ENCODE measurements at regions not wholly inside any gene's neighbourhood (a gene's known extent, or its start where the extent isn't known, plus 50 kb on each side); places are given as distances from the start of the nearest gene placed in this dataset.
"Not testable (repeated sequence)": the region's sequence is repeated elsewhere in the genome, so short reads cannot be mapped to it uniquely, and the experiment has no call there.

DNA sequence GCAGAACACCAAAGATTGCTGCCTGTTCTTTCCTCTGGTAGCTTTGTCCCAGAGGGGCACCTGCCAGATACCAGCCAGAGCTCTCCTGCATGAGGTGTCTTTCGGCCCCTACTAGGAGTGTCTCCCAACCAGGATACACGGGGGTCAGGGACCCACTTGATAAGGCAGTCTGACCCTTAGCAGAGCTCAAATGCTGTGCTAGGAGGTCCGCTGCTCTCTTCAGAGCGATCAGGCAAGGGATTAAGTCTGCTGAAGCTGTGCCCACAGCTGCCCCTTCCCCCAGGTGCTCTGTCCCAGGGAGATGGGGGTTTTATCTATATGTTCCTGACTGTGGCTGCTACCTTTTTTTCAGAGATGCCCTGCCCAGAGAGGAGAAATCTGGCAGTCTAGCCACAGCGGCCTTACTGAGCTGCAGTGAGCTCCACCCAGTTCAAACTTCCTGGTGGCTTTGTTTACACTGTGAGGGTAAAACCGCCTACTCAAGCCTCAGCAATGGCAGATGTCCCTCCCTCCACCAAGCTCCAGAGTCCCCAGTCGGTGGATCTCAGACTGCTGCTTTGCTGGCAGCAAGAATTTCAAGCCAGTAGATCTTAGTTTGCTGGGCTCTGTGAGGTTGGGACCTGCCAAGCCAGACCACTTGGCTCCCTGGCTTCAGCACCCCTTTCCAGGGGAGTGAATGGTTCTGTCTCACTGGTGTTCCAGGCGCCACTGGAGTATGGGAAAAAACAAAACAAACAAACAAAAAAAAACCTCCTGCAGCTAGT, 52.0 kb upstream of the TMTC2 start:
- DNase-seq (ENCODE audit: low read depth) = not testable (repeated sequence)

DNA sequence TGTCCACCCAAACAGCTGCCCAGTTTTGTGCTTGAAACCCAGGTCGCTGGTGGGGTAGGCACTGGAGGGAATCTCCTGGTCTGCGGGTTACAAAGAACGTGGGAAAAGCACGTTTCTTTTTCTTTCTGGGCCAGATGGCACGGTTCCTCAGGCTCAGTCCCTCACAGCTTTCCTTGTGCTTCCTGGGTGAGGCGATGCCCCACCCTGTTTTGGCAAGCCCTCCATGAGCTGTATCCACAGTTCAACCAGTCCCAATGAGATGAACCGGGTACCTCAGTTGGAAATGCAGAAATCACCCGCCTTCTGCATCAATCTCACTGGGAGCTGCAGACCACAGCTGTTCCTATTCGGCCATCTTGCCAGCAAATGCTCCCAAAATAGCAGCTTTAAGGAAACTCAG, 51.4 kb upstream of the TMTC2 start:
- DNase-seq (ENCODE audit: low read depth) = no peak
